ENCODE measurements at regions not wholly inside any gene's neighbourhood (a gene's known extent, or its start where the extent isn't known, plus 50 kb on each side); places are given as distances from the start of the nearest gene placed in this dataset.
"Not testable (repeated sequence)": the region's sequence is repeated elsewhere in the genome, so short reads cannot be mapped to it uniquely, and the experiment has no call there.

GRCh38 chr3:75395580-75396315, 268.4 kb upstream of the FRG2C start:
- DNase-seq: no peak

GRCh38 chr3:75396316-75396802, 267.8 kb upstream of the FRG2C start:
- DNase-seq: no peak

- not testable (repeated sequence) for DNase-seq
Measured at GRCh38 chr3:75397486-75397885, 266.6 kb upstream of the FRG2C start.

- DNase-seq: peak; percentile 9 to 24
Measured at GRCh38 chr3:75422101-75422945, 241.8 kb upstream of the FRG2C start.

- not testable (repeated sequence) for DNase-seq
Measured at GRCh38 chr3:75425379-75425778, 238.7 kb upstream of the FRG2C start.

- DNase-seq: not testable (repeated sequence)
Measured at GRCh38 chr3:75427486-75427885, 236.6 kb upstream of the FRG2C start.

GRCh38 chr3:75427906-75428305, 236.2 kb upstream of the FRG2C start:
- not testable (repeated sequence) for DNase-seq

GRCh38 chr3:75429561-75430220, 234.4 kb upstream of the FRG2C start:
- peak; percentile 67 to 72 for DNase-seq

- not testable (repeated sequence) for DNase-seq
Measured at GRCh38 chr3:75430406-75430805, 233.7 kb upstream of the FRG2C start.

GRCh38 chr3:75431120-75431519, 233.0 kb upstream of the FRG2C start:
- DNase-seq: not testable (repeated sequence)

GRCh38 chr3:75432466-75432865, 231.7 kb upstream of the FRG2C start:
- not testable (repeated sequence) for DNase-seq

- not testable (repeated sequence) for DNase-seq
Measured at GRCh38 chr3:75432885-75433284, 231.2 kb upstream of the FRG2C start.

GRCh38 chr3:75433295-75433694, 230.8 kb upstream of the FRG2C start:
- DNase-seq: not testable (repeated sequence)

GRCh38 chr3:75434276-75434912, 229.7 kb upstream of the FRG2C start:
- peak in 1 of 2 experiments; percentile 17 for DNase-seq

- DNase-seq: peak; percentile 95 to 99
Measured at GRCh38 chr3:75434913-75435793, 229.0 kb upstream of the FRG2C start.

GRCh38 chr3:75435794-75436400, 228.2 kb upstream of the FRG2C start:
- DNase-seq: not testable (repeated sequence)

GRCh38 chr3:75440986-75441385, 223.1 kb upstream of the FRG2C start:
- DNase-seq: not testable (repeated sequence)

- not testable (repeated sequence) for DNase-seq
Measured at GRCh38 chr3:75444634-75445033, 219.5 kb upstream of the FRG2C start.

GRCh38 chr3:75445234-75445633, 218.9 kb upstream of the FRG2C start:
- not testable (repeated sequence) for DNase-seq

- not testable (repeated sequence) for DNase-seq
Measured at GRCh38 chr3:75446948-75447347, 217.2 kb upstream of the FRG2C start.

- DNase-seq: not testable (repeated sequence)
Measured at GRCh38 chr3:75453328-75453727, 210.8 kb upstream of the FRG2C start.
